K562 (cell line): ENCODE measurements at regions not wholly inside any gene's neighbourhood (a gene's known extent, or its start where the extent isn't known, plus 50 kb on each side); places are given as distances from the start of the nearest gene placed in this dataset.
A peak's percentile ranks its signal among the peaks of the same experiment; 100 is the strongest.

Experiments
- BRD9 ChIP-seq: fragments of 450-650 bp; IDR thresholded peaks from 2 replicates; pipeline ENCODE4 v1.6.1; 2018; ENCODE audit warnings: low read depth; ENCODE audit not compliant: partially characterized antibody
- CBFB ChIP-seq: sonication (generic); formaldehyde crosslinking; IDR thresholded peaks from 2 replicates; pipeline ENCODE4 v1.4.0; 2020; ENCODE audit warnings: mild to moderate bottlenecking, missing genetic modification reagents
- CHD4 ChIP-seq: fragments of 200-600 bp; sonication (generic); IDR thresholded peaks from 3 replicates; pipeline ENCODE4 v1.6.1; 2012; ENCODE audit warnings: low read depth, mild to moderate bottlenecking, mixed read lengths, low read length, inconsistent platforms; ENCODE audit not compliant: insufficient read depth, insufficient replicate concordance, poor library complexity, severe bottlenecking
- FIP1L1 ChIP-seq: fragments of 200-400 bp; formaldehyde crosslinking; IDR thresholded peaks from 2 replicates; pipeline ENCODE4 v1.6.1; 2018; ENCODE audit warnings: mild to moderate bottlenecking, low read depth, low read length; ENCODE audit not compliant: poor library complexity, severe bottlenecking
- RNF219 ChIP-seq: fragments of 250-450 bp; sonication (Bioruptor Pico); IDR thresholded peaks from 2 replicates; pipeline ENCODE4 v1.5.0; 2022; ENCODE audit warnings: mild to moderate bottlenecking
- SP2 ChIP-seq: IDR thresholded peaks from 2 replicates; pipeline ENCODE4 v1.6.1; 2011; ENCODE audit warnings: mild to moderate bottlenecking, low read depth, low read length, moderate library complexity; ENCODE audit not compliant: poor library complexity, severe bottlenecking; ENCODE audit errors: extremely low read depth
- STAG1 ChIP-seq: sonication (generic); formaldehyde crosslinking; IDR thresholded peaks from 2 replicates; pipeline ENCODE4 v1.5.0; 2020; ENCODE audit warnings: missing genetic modification reagents, borderline replicate concordance
- U2AF1 ChIP-seq: fragments of 200-400 bp; formaldehyde crosslinking; optimal IDR thresholded peaks from 2 replicates; pipeline ENCODE3; 2017; ENCODE audit warnings: mild to moderate bottlenecking, low read depth, low read length, moderate library complexity
- ZNF263 ChIP-seq: sonication (generic); formaldehyde crosslinking; IDR thresholded peaks from 2 replicates; pipeline ENCODE4 v1.8.0; 2022; ENCODE audit warnings: mild to moderate bottlenecking, missing genetic modification reagents, borderline replicate concordance
- ZNF277 ChIP-seq: fragments of 250-450 bp; sonication (Bioruptor Pico); IDR thresholded peaks from 2 replicates; pipeline ENCODE4 v1.8.0; 2022; ENCODE audit warnings: inconsistent platforms, mild to moderate bottlenecking, moderate library complexity, borderline replicate concordance
- ZNF407 ChIP-seq: fragments of 450-650 bp; IDR thresholded peaks from 2 replicates; pipeline ENCODE4 v1.6.1; 2016; ENCODE audit warnings: low read depth

GRCh38 chr21:35343046-35343819 lies 294.1 kb upstream of the RUNX1 start (continued):
- TF ChIP-seq ZNF277 (no peak), U2AF1 (no peak), BRD9 (no peak), STAG1 (CRISPR knock-in tag) (no peak), RNF219 (CRISPR knock-in tag) (no peak), ZNF407 (no peak), SP2 (no peak), ZNF263 (CRISPR knock-in tag) (0 out of 2 replicates have a peak, but pooled peaks have one; percentile 44), CHD4 (no peak), CBFB (no peak), FIP1L1 (no peak)
